PC-9 (cell line): ENCODE measurements at regions not wholly inside any gene's neighbourhood (a gene's known extent, or its start where the extent isn't known, plus 50 kb on each side); places are given as distances from the start of the nearest gene placed in this dataset.

ENCODE experiments used
- CTCF ChIP-seq: fragments of 200-600 bp; sonication (generic); conservative IDR thresholded peaks from 2 replicates; pipeline ENCODE4 v1.6.1; 2017; ENCODE audit warnings: mixed run types, antibody characterized with exemption, mild to moderate bottlenecking, moderate library complexity
- EZH2 ChIP-seq: fragments of 200-600 bp; sonication (generic); IDR thresholded peaks from 2 replicates; pipeline ENCODE4 v1.8.0; 2017; ENCODE audit warnings: antibody characterized with exemption, low read depth

- no peak for TF ChIP-seq CTCF
- TF ChIP-seq EZH2, result no peak
Measured at GRCh38 chr5:136615251-136616119, 250.1 kb upstream of the TRPC7 start.
